ENCODE measurements at regions not wholly inside any gene's neighbourhood (a gene's known extent, or its start where the extent isn't known, plus 50 kb on each side); places are given as distances from the start of the nearest gene placed in this dataset.

DNA sequence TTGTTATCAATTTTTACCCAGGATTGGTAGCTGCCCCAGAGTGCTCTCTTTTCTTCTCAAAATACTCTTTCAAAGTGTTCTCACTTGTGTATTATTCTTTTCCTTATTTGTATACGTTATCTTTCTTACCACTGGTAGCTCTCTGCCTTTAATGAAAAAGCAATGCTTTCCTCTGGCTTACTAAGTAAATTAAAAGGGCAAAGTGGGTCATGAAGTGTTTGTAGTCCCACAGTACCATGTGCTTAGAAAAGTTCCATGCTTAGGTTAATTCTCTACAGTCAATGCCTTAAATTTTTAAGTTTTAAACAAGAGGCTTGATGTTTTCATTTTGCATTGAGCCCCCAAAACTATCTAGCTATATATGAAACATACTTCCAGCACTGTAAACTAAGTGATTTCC lies 300.2 kb downstream of the ASXL3 start:
- TF ChIP-seq, protein P1, sequence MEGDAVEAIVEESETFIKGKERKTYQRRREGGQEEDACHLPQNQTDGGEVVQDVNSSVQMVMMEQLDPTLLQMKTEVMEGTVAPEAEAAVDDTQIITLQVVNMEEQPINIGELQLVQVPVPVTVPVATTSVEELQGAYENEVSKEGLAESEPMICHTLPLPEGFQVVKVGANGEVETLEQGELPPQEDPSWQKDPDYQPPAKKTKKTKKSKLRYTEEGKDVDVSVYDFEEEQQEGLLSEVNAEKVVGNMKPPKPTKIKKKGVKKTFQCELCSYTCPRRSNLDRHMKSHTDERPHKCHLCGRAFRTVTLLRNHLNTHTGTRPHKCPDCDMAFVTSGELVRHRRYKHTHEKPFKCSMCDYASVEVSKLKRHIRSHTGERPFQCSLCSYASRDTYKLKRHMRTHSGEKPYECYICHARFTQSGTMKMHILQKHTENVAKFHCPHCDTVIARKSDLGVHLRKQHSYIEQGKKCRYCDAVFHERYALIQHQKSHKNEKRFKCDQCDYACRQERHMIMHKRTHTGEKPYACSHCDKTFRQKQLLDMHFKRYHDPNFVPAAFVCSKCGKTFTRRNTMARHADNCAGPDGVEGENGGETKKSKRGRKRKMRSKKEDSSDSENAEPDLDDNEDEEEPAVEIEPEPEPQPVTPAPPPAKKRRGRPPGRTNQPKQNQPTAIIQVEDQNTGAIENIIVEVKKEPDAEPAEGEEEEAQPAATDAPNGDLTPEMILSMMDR (conservative IDR thresholded peaks at IDR 0.05; ENCODE audit: low read depth, low read length): no peak
- no peak for TF ChIP-seq EZH2 (IDR thresholded peaks at IDR 0.05; ENCODE audit: low read length, unreplicated experiment)
